ENCODE measurements at regions not wholly inside any gene's neighbourhood (a gene's known extent, or its start where the extent isn't known, plus 50 kb on each side); places are given as distances from the start of the nearest gene placed in this dataset.

- H2AK5ac ChIP-seq (ENCODE audit: low read depth, low read length), result no peak overlapping the region
- H3K27me3 ChIP-seq (replicated peaks in 1 of 4; ENCODE audit: control insufficient read depth in 3 of 4, extremely low read depth in 1 of 4, insufficient read depth in 3 of 4, low read length in 3 of 4), result no peaks in the 10 kb centered on the region
- H2BK20ac ChIP-seq (ENCODE audit: low read length), result no peak overlapping the region
- POLR2A ChIA-PET (ENCODE audit: partially characterized antibody), result no interaction called here
- no peak overlapping the region for H4K5ac ChIP-seq (ENCODE audit: insufficient read length, low read depth, low read length)
- no peaks in the 10 kb centered on the region for H3K4me1 ChIP-seq (replicated peaks in 1 of 4; ENCODE audit: control insufficient read depth in 3 of 4, insufficient read depth in 4 of 4, low read length in 3 of 4)
- H3K14ac ChIP-seq (ENCODE audit: insufficient read length), result no peak overlapping the region
- no peaks in the 10 kb centered on the region for H3K23me2 ChIP-seq (ENCODE audit: low read depth, low read length)
- no peak overlapping the region for H3K23ac ChIP-seq (ENCODE audit: insufficient read length)
- H3K9me3 ChIP-seq (ENCODE audit: insufficient read depth in 2 of 2, low read depth in 1 of 2, low read length in 1 of 2), result no peaks in the 10 kb centered on the region
- no peaks in the 10 kb centered on the region for H3K79me2 ChIP-seq (ENCODE audit: control insufficient read depth in 1 of 2, insufficient read depth in 2 of 2, low read length in 2 of 2)
- no peak for FAIRE-seq
- H3K9ac ChIP-seq (replicated peaks in 1 of 4; ENCODE audit: extremely low read depth in 1 of 4, low read depth in 3 of 4, low read length in 3 of 4), result no peak overlapping the region
- H3K4me3 ChIP-seq (ENCODE audit: extremely low read depth in 1 of 4, insufficient read depth in 2 of 4, low read depth in 3 of 4, low read length in 4 of 4), result no peak overlapping the region
- H2BK15ac ChIP-seq (ENCODE audit: low read length), result no peak overlapping the region
- no peak for DNase-seq (ENCODE audit: low read depth in 1 of 2, low spot score in 2 of 2)
- no peak overlapping the region for H2AFZ ChIP-seq (ENCODE audit: low read length)
- no peak overlapping the region for H3K56ac ChIP-seq (replicated peaks; ENCODE audit: insufficient read length, low read depth, low read length)
- no peak overlapping the region for H3K27ac ChIP-seq (ENCODE audit: low read depth, low read length)
- H4K8ac ChIP-seq (ENCODE audit: extremely low read depth, insufficient read depth, low read length), result no peak overlapping the region
- H4K91ac ChIP-seq (replicated peaks; ENCODE audit: insufficient read length, low read length), result no peak overlapping the region
- H3K4me2 ChIP-seq (ENCODE audit: insufficient read depth in 1 of 2, low read depth in 2 of 2, low read length in 2 of 2), result no peak overlapping the region
- H2BK5ac ChIP-seq (ENCODE audit: low read depth, low read length), result no peak overlapping the region
- 76% methylated on average over 3 of the region's 3 CpGs; no CpG with 5 or more reads in 1 of the 2 experiments for WGBS, 2 experiments (ENCODE audit: extremely low coverage in 1 of 2, insufficient coverage in 1 of 2, insufficient read length in 1 of 2, insufficient replicate concordance in 2 of 2, low coverage in 1 of 2, low lambda C conversion rate in 2 of 2, missing lambda C conversion rate in 1 of 2)
- H3K79me1 ChIP-seq (ENCODE audit: low read depth, low read length), result no peaks in the 10 kb centered on the region
- no peaks in the 10 kb centered on the region for H4K20me1 ChIP-seq (replicated peaks in 1 of 2; ENCODE audit: control insufficient read depth in 1 of 2, insufficient read depth in 2 of 2, low read length in 2 of 2)
- no peaks in the 10 kb centered on the region for H3K36me3 ChIP-seq (ENCODE audit: control insufficient read depth in 2 of 4, insufficient read depth in 4 of 4, low read length in 3 of 4)
- H2BK12ac ChIP-seq (ENCODE audit: low read depth, low read length), result no peak overlapping the region
- CTCF ChIA-PET (ENCODE audit: partially characterized antibody), result no interaction called here
- H3K18ac ChIP-seq (ENCODE audit: extremely low read depth, low read length), result no peak overlapping the region
- H2BK120ac ChIP-seq (replicated peaks; ENCODE audit: low read depth, low read length), result no peak overlapping the region
- no peak overlapping the region for H3K4ac ChIP-seq (replicated peaks; ENCODE audit: insufficient read length, low read depth, low read length)
- TF ChIP-seq KDM1A (IDR thresholded peaks at IDR 0.05; ENCODE audit: borderline replicate concordance, low read length) (no peak), RFX5 (IDR thresholded peaks at IDR 0.05; ENCODE audit: borderline replicate concordance, low read depth, low read length) (no peak), GTF2F1 (IDR thresholded peaks at IDR 0.05; ENCODE audit: borderline replicate concordance, low read depth, low read length) (no peak), JUND (IDR thresholded peaks at IDR 0.05; ENCODE audit: low read length) (no peak), RBBP5 (IDR thresholded peaks at IDR 0.05; ENCODE audit: borderline replicate concordance, low read depth, low read length) (no peak), FOSL1 (IDR thresholded peaks at IDR 0.05; ENCODE audit: insufficient read depth, low read depth, low read length) (no peak), KDM5A (IDR thresholded peaks at IDR 0.05; ENCODE audit: low read length) (no peak), POU5F1 (IDR thresholded peaks at IDR 0.05; ENCODE audit: low read depth, low read length) (no peak), NANOG (IDR thresholded peaks at IDR 0.05; ENCODE audit: insufficient read depth, low read depth, low read length, poor library complexity, severe bottlenecking) (no peak), ZNF274 (IDR thresholded peaks at IDR 0.05; ENCODE audit: borderline replicate concordance, extremely low read depth, low read length) (no peak), RNF2 (IDR thresholded peaks at IDR 0.05; ENCODE audit: borderline replicate concordance, low read depth, low read length, missing control alignments, poor library complexity, severe bottlenecking) (no peak), ATF3 (IDR thresholded peaks at IDR 0.05; ENCODE audit: insufficient read depth, low read depth, low read length) (no peak), SIN3A (conservative IDR thresholded peaks at IDR 0.05 in 1 of 2, IDR thresholded peaks at IDR 0.05 in 1 of 2; ENCODE audit: low read depth in 1 of 2, low read length in 2 of 2) (no peak), TAF1 (IDR thresholded peaks at IDR 0.05; ENCODE audit: low read depth, low read length) (no peak), POLR2A (IDR thresholded peaks at IDR 0.05; ENCODE audit: control extremely low read depth in 1 of 2, low read depth in 2 of 2, low read length in 2 of 2) (no peak)
These were observed 229.8 kb upstream of the CEP162 start for GRCh38 chr6:84457276-84457675.

All from H1 (cell line).